ENCODE measurements at regions not wholly inside any gene's neighbourhood (a gene's known extent, or its start where the extent isn't known, plus 50 kb on each side); places are given as distances from the start of the nearest gene placed in this dataset.

DNA sequence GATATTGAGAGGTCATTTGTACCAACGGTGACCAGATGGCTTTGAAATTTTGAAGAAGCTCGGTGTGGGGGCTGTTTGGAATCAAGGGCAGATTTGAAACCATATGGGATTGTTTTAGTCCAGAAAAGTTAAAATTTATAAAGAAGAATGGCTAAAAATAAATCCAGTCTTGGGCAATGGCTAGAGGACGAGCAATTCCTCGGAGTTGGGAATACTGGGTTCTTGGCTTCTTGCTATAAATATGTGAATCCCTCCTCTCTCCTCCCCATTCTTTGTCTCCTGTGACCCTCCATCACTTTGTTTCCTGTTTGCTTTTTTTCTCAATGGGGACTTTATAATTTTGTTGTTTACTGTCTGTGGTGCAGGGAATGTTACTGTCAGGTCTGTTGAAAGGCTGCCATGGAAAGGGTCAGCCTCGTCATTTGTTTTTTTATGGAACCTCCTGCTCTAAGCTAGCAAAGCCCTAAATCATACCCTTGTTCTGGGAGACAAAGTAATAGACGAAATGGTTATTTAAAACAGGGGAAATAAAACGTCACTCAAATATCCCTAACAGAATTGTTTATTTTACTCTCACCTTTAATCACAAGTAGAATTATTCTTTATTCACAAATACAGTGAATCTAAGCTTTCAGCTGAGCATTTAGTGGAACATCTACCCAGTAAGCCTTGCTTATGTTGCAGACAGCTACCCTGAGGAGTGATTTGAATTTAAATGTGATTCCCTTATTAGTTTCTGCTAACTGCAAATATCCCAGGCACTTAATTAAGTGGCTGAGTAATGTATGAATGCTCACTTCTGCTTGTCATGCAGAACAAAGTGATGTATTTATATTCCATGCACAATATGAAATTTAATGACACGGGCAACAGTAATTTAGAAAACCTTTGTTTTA is 273.1 kb upstream of the NOVA1 start:
- DNase-seq (ENCODE audit: low spot score, unreplicated experiment) = no peak
- H3K4me1 Mint-ChIP-seq (ENCODE audit: low read depth) = peaks cover 13% of the 10 kb centered on the region
- no peak for TF ChIP-seq CTCF (IDR thresholded peaks at IDR 0.05; ENCODE audit: unreplicated experiment)
- H3K4me3 Mint-ChIP-seq (ENCODE audit: low read depth) = no peak overlapping the region
- H3K36me3 Mint-ChIP-seq (ENCODE audit: insufficient read depth) = no peaks in the 10 kb centered on the region
- H3K27ac Mint-ChIP-seq = no peak overlapping the region
- peaks cover 47% of the 10 kb centered on the region for H3K27me3 Mint-ChIP-seq
- H3K9me3 Mint-ChIP-seq (ENCODE audit: low read depth) = no peaks in the 10 kb centered on the region

- Mint-ChIP-seq H3K27ac (no peak overlapping the region), H3K4me3 (ENCODE audit: low read depth) (no peak overlapping the region), H3K27me3 (peaks cover 50% of the 10 kb centered on the region), H3K4me1 (ENCODE audit: low read depth) (peaks cover 5% of the 10 kb centered on the region), H3K36me3 (ENCODE audit: insufficient read depth) (no peaks in the 10 kb centered on the region), H3K9me3 (ENCODE audit: low read depth) (no peaks in the 10 kb centered on the region)
- DNase-seq (ENCODE audit: low spot score, unreplicated experiment) = no peak
- TF ChIP-seq CTCF (IDR thresholded peaks at IDR 0.05; ENCODE audit: unreplicated experiment) = no peak
These were observed 274.9 kb upstream of the NOVA1 start for GRCh38 chr14:26872515-26873361.

DNA sequence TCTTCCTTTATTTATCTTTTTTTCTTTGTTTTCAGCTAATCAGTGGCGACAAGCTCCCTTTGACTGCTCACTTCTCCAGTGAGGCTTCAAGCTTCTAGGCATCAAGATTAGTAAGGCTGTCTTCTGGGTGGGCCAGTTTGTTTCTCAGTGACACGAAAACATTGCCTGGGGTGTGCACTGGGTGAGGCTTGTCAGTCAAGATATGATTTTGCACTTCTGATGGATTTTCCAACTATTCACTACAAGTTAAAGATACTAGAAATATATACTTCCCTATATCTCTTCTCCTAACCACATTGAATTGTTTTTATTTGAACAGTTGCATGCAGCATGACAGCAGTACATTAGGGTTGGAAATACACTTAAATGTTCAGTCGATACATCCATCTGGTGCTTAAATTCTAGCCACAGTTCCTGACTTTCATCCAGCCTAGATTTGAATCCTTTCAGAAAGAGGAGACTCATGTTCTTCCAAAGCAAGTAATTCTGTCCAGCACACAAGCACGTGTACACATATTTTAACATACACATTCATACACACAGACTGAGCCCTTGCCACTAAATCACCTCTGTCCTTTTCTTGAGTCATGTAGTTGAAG is 275.6 kb upstream of the NOVA1 start:
- no peak overlapping the region for H3K27ac Mint-ChIP-seq
- H3K36me3 Mint-ChIP-seq (ENCODE audit: insufficient read depth) = no peaks in the 10 kb centered on the region
- H3K4me1 Mint-ChIP-seq (ENCODE audit: low read depth) = peaks cover 3% of the 10 kb centered on the region
- peaks cover 47% of the 10 kb centered on the region for H3K27me3 Mint-ChIP-seq
- DNase-seq (ENCODE audit: low spot score, unreplicated experiment) = no peak
- no peak overlapping the region for H3K4me3 Mint-ChIP-seq (ENCODE audit: low read depth)
- no peak for TF ChIP-seq CTCF (IDR thresholded peaks at IDR 0.05; ENCODE audit: unreplicated experiment)
- no peaks in the 10 kb centered on the region for H3K9me3 Mint-ChIP-seq (ENCODE audit: low read depth)

DNA sequence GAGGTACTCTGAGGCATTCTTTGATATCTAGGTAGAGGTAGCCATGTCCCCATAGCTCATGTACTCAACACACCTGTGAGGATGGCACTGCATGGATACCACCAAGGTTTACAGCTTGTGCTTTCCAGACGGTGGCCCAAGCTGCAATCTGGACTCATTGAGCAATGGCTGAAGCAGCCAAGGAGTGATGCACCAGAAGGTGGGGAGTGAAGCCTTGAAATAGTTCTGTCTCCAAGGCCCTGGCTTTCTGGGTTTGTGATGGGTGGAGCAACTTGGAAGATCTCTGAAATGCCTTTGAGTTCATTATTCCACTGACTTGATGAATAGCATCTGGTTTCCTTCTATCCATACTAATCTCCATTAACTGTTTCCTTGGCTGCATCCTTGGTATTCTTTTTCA is 290.0 kb upstream of the NOVA1 start:
- Mint-ChIP-seq H3K36me3 (ENCODE audit: insufficient read depth) (no peaks in the 10 kb centered on the region), H3K27ac (no peak overlapping the region), H3K27me3 (no peaks in the 10 kb centered on the region), H3K4me1 (ENCODE audit: low read depth) (no peaks in the 10 kb centered on the region), H3K9me3 (ENCODE audit: low read depth) (peaks cover 5% of the 10 kb centered on the region), H3K4me3 (ENCODE audit: low read depth) (no peak overlapping the region)
- no peak for TF ChIP-seq CTCF (IDR thresholded peaks at IDR 0.05; ENCODE audit: unreplicated experiment)
- no peak for DNase-seq (ENCODE audit: low spot score, unreplicated experiment)

GRCh38 chr14:26888592-26888991 is 290.8 kb upstream of the NOVA1 start:
- Mint-ChIP-seq H3K27me3 (no peaks in the 10 kb centered on the region), H3K4me3 (ENCODE audit: low read depth) (no peak overlapping the region), H3K9me3 (ENCODE audit: low read depth) (peaks cover 5% of the 10 kb centered on the region), H3K36me3 (ENCODE audit: insufficient read depth) (no peaks in the 10 kb centered on the region), H3K4me1 (ENCODE audit: low read depth) (no peaks in the 10 kb centered on the region), H3K27ac (no peak overlapping the region)
- no peak for TF ChIP-seq CTCF (IDR thresholded peaks at IDR 0.05; ENCODE audit: unreplicated experiment)
- DNase-seq (ENCODE audit: low spot score, unreplicated experiment) = no peak

Measured in progenitor cell of endocrine pancreas (in vitro differentiated cells).